BLaER1 treated with 17β-estradiol and CSF1 and Interleukin-3, amounts not matched to agents 10 nM and 100 nM (cell line): ENCODE measurements at regions not wholly inside any gene's neighbourhood (a gene's known extent, or its start where the extent isn't known, plus 50 kb on each side); places are given as distances from the start of the nearest gene placed in this dataset.

ENCODE experiments used
- H3K27ac ChIP-seq, 11 experiments: shearing (Covaris generic); formaldehyde crosslinking; 2 replicates each; pipeline ENCODE4 v1.8.1; 2022
- H3K27me3 ChIP-seq, 11 experiments: shearing (Covaris generic); formaldehyde crosslinking; 2 replicates each; pipeline ENCODE4 v1.8.1; 2022
- H3K36me3 ChIP-seq, 11 experiments: shearing (Covaris generic); formaldehyde crosslinking; 2 replicates each; pipeline ENCODE4 v1.8.1; 2022
- H3K4me1 ChIP-seq, 10 experiments: shearing (Covaris generic); formaldehyde crosslinking; 2 replicates each; pipeline ENCODE4 v1.8.1; 2022
- H3K4me2 ChIP-seq, 11 experiments: shearing (Covaris generic); formaldehyde crosslinking; 2 replicates each; pipeline ENCODE4 v1.8.1; 2022
- H3K4me3 ChIP-seq, 10 experiments: shearing (Covaris generic); formaldehyde crosslinking; 2 replicates each; pipeline ENCODE4 v1.8.1; 2022
- H3K9ac ChIP-seq, 11 experiments: shearing (Covaris generic); formaldehyde crosslinking; 2 replicates each; pipeline ENCODE4 v1.8.1; 2022
- H3K9me3 ChIP-seq, 11 experiments: shearing (Covaris generic); formaldehyde crosslinking; replicated peaks in 1 of 11; 2 replicates each; pipeline ENCODE4 v1.8.1; 2022
- H4K20me1 ChIP-seq, 11 experiments: shearing (Covaris generic); formaldehyde crosslinking; 2 replicates each; pipeline ENCODE4 v1.8.1; 2022
- Cebpa-rat ChIP-seq, 11 experiments: shearing (Covaris generic); IDR thresholded peaks; 2 replicates each; pipeline ENCODE4 v1.8.1; 2022

GRCh38 chr4:125430086-125430485 lies 115.3 kb downstream of the FAT4 start:
- Histone ChIP-seq H3K36me3 (no peaks in the 10 kb centered on the region), H3K9ac (no peak overlapping the region), H3K4me1 (peaks cover 0 to 11% (median 0%) of the 10 kb centered on the region in 10 experiments; a peak in 4 of 20 replicates), H3K27ac (no peak overlapping the region), H3K9me3 (no peaks in the 10 kb centered on the region), H4K20me1 (no peaks in the 10 kb centered on the region), H3K4me3 (no peak overlapping the region), H3K27me3 (no peaks in the 10 kb centered on the region), H3K4me2 (no peak overlapping the region)
- TF ChIP-seq Cebpa-rat (IDR thresholded peaks at IDR 0.05) = no peak

- Histone ChIP-seq H3K4me1 (peaks cover 0 to 11% (median 0%) of the 10 kb centered on the region in 10 experiments; a peak in 4 of 20 replicates), H3K27ac (no peak overlapping the region), H3K36me3 (no peaks in the 10 kb centered on the region), H3K9ac (no peak overlapping the region), H3K4me3 (no peak overlapping the region), H3K4me2 (no peak overlapping the region), H4K20me1 (no peaks in the 10 kb centered on the region), H3K9me3 (no peaks in the 10 kb centered on the region), H3K27me3 (no peaks in the 10 kb centered on the region)
- no peak for TF ChIP-seq Cebpa-rat (IDR thresholded peaks at IDR 0.05)
Observed at GRCh38 chr4:125432078-125432477, 117.3 kb downstream of the FAT4 start.

- Histone ChIP-seq H3K4me2 (peak overlapping the region in 2 of 11 experiments; percentile 1 to 41; a peak in 2 of 22 replicates), H3K27me3 (no peaks in the 10 kb centered on the region), H3K27ac (no peak overlapping the region), H3K9ac (no peak overlapping the region), H3K4me3 (no peak overlapping the region), H3K4me1 (peaks cover 0 to 11% (median 0%) of the 10 kb centered on the region in 10 experiments; a peak in 4 of 20 replicates), H3K36me3 (no peaks in the 10 kb centered on the region), H3K9me3 (no peaks in the 10 kb centered on the region), H4K20me1 (no peaks in the 10 kb centered on the region)
- TF ChIP-seq Cebpa-rat (IDR thresholded peaks at IDR 0.05) = no peak
Observed at GRCh38 chr4:125433453-125433852, 118.7 kb downstream of the FAT4 start.

GRCh38 chr4:125434136-125434535 lies 119.4 kb downstream of the FAT4 start:
- no peak overlapping the region for H3K27ac ChIP-seq

GRCh38 chr4:125440814-125441213 lies 126.1 kb downstream of the FAT4 start:
- Histone ChIP-seq H4K20me1 (no peaks in the 10 kb centered on the region), H3K4me1 (no peaks in the 10 kb centered on the region), H3K4me2 (no peak overlapping the region), H3K9me3 (no peaks in the 10 kb centered on the region), H3K27me3 (no peaks in the 10 kb centered on the region), H3K9ac (no peak overlapping the region), H3K36me3 (no peaks in the 10 kb centered on the region), H3K27ac (no peak overlapping the region), H3K4me3 (no peak overlapping the region)
- no peak for TF ChIP-seq Cebpa-rat (IDR thresholded peaks at IDR 0.05)

More at GRCh38 chr4:125434136-125434535, 119.4 kb downstream of the FAT4 start:
- Histone ChIP-seq H3K27me3 (no peaks in the 10 kb centered on the region), H3K9me3 (no peaks in the 10 kb centered on the region), H3K4me2 (peak overlapping the region in 1 of 11 experiments; percentile 41; a peak in 1 of 22 replicates), H3K4me3 (no peak overlapping the region), H3K4me1 (peaks cover 0 to 11% (median 0%) of the 10 kb centered on the region in 10 experiments; a peak in 4 of 20 replicates), H4K20me1 (no peaks in the 10 kb centered on the region), H3K36me3 (no peaks in the 10 kb centered on the region), H3K9ac (no peak overlapping the region)
- no peak for TF ChIP-seq Cebpa-rat (IDR thresholded peaks at IDR 0.05)

GRCh38 chr4:125444166-125444565 lies 129.4 kb downstream of the FAT4 start:
- Histone ChIP-seq H3K36me3 (no peaks in the 10 kb centered on the region), H3K27me3 (no peaks in the 10 kb centered on the region), H3K4me2 (no peak overlapping the region), H3K9me3 (no peaks in the 10 kb centered on the region), H3K9ac (no peak overlapping the region), H3K4me3 (no peak overlapping the region), H3K4me1 (no peaks in the 10 kb centered on the region), H3K27ac (no peak overlapping the region), H4K20me1 (no peaks in the 10 kb centered on the region)
- no peak for TF ChIP-seq Cebpa-rat (IDR thresholded peaks at IDR 0.05)

GRCh38 chr4:125445525-125445924 lies 130.8 kb downstream of the FAT4 start:
- Histone ChIP-seq H3K27ac (no peak overlapping the region), H3K4me3 (no peak overlapping the region), H3K9ac (no peak overlapping the region), H3K27me3 (no peaks in the 10 kb centered on the region), H4K20me1 (no peaks in the 10 kb centered on the region), H3K9me3 (no peaks in the 10 kb centered on the region), H3K4me2 (no peak overlapping the region), H3K4me1 (no peaks in the 10 kb centered on the region), H3K36me3 (no peaks in the 10 kb centered on the region)
- no peak for TF ChIP-seq Cebpa-rat (IDR thresholded peaks at IDR 0.05)

- H3K4me1 ChIP-seq = no peaks in the 10 kb centered on the region
- H4K20me1 ChIP-seq = no peaks in the 10 kb centered on the region
- H3K36me3 ChIP-seq = no peaks in the 10 kb centered on the region
- H3K9me3 ChIP-seq = no peaks in the 10 kb centered on the region; a peak in 1 of 22 replicates
- no peak for TF ChIP-seq Cebpa-rat (IDR thresholded peaks at IDR 0.05)
- no peak overlapping the region for H3K4me2 ChIP-seq
- H3K9ac ChIP-seq = no peak overlapping the region
- no peak overlapping the region for H3K4me3 ChIP-seq
- no peaks in the 10 kb centered on the region for H3K27me3 ChIP-seq
- H3K27ac ChIP-seq = no peak overlapping the region
Observed at GRCh38 chr4:125447551-125448290, 133.0 kb downstream of the FAT4 start.

- no peak overlapping the region for H3K4me3 ChIP-seq
- H4K20me1 ChIP-seq = no peaks in the 10 kb centered on the region
- H3K9ac ChIP-seq = no peak overlapping the region
- no peaks in the 10 kb centered on the region for H3K36me3 ChIP-seq
- H3K4me2 ChIP-seq = no peak overlapping the region
- TF ChIP-seq Cebpa-rat (IDR thresholded peaks at IDR 0.05) = no peak
- H3K4me1 ChIP-seq = peaks cover 0 to 8% (median 0%) of the 10 kb centered on the region in 10 experiments; a peak in 4 of 20 replicates
- no peak overlapping the region for H3K27ac ChIP-seq
- H3K9me3 ChIP-seq = peaks cover 0 to 5% (median 0%) of the 10 kb centered on the region in 11 experiments; a peak in 2 of 22 replicates
- no peaks in the 10 kb centered on the region for H3K27me3 ChIP-seq
Observed at GRCh38 chr4:125456075-125456474, 141.3 kb downstream of the FAT4 start.

GRCh38 chr4:125459531-125459930 lies 144.8 kb downstream of the FAT4 start:
- Histone ChIP-seq H3K27ac (no peak overlapping the region), H4K20me1 (no peaks in the 10 kb centered on the region)
- TF ChIP-seq Cebpa-rat (IDR thresholded peaks at IDR 0.05) = no peak

More at GRCh38 chr4:125459531-125459930, 144.8 kb downstream of the FAT4 start:
- H3K9ac ChIP-seq = no peak overlapping the region
- no peaks in the 10 kb centered on the region for H3K27me3 ChIP-seq
- H3K9me3 ChIP-seq = peaks cover 0 to 5% (median 0%) of the 10 kb centered on the region in 11 experiments; a peak in 1 of 22 replicates
- H3K4me1 ChIP-seq = peaks cover 0 to 24% (median 13%) of the 10 kb centered on the region in 10 experiments; a peak in 13 of 20 replicates
- H3K36me3 ChIP-seq = no peaks in the 10 kb centered on the region
- H3K4me2 ChIP-seq = no peak overlapping the region
- no peak overlapping the region for H3K4me3 ChIP-seq
